GM12878 (cell line): ENCODE measurements at regions not wholly inside any gene's neighbourhood (a gene's known extent, or its start where the extent isn't known, plus 50 kb on each side); places are given as distances from the start of the nearest gene placed in this dataset.

Experiments used
- ATAC-seq: fragments of 200-7000 bp; cut with Tn5 transposase; 3 replicates; pipeline ENCODE4 v1.9.1; 2020; ENCODE audit warnings: mild to moderate bottlenecking, moderate library complexity
- BruUV-seq: library from RNA; stranded (reverse); fragments of 400-500 nt; replicated peaks from 2 replicates; lab custom pipeline; 2021; lab: Mats Ljungman, UMichigan
- CTCF ChIA-PET: fragments of 300-600 bp; sonication (Branson Sonifier 250); formaldehyde crosslinking; extraction: SDS; loops from one replicate; lab custom pipeline; 2021; ENCODE audit warnings: inconsistent platforms; lab: Yijun Ruan, JAX
- POLR2A ChIA-PET: fragments of 350-600 bp; formaldehyde crosslinking; extraction: SDS; loops from one replicate; lab custom pipeline; 2021; ENCODE audit warnings: inconsistent platforms; lab: Charles Lee
- RAD21 ChIA-PET: fragments of 300-600 bp; sonication (Branson Sonifier 250); formaldehyde crosslinking; loops from one replicate; lab custom pipeline; 2023; ENCODE audit warnings: antibody characterized with exemption; ENCODE audit not compliant: unreplicated experiment; lab: Charles Lee
- SMC1A ChIA-PET: fragments of 300-600 bp; sonication (Branson Sonifier 250); formaldehyde crosslinking; loops from one replicate; lab custom pipeline; 2023; ENCODE audit not compliant: unreplicated experiment, uncharacterized antibody; lab: Charles Lee
- DNase-seq: peaks from one replicate; pipeline ENCODE4 v3.0.0-alpha.2; 2011; ENCODE audit warnings: low read depth, low spot score
- FAIRE-seq: peaks from 3 replicates; lab custom pipeline; 2011; peaks lifted over from hg19 to GRCh38; lab: Jason Lieb, UNC
- H2AFZ ChIP-seq: 2 replicates; pipeline ENCODE4 v1.6.0; 2011; ENCODE audit warnings: low read depth, low read length, control low read depth; ENCODE audit not compliant: control insufficient read depth
- H3K27ac ChIP-seq: 2 replicates; pipeline ENCODE4 v1.5.1; 2011; ENCODE audit warnings: control low read depth; ENCODE audit not compliant: control insufficient read depth, insufficient read depth
- H3K27me3 ChIP-seq, 2 experiments: replicated peaks in 1 of 2; 2 replicates each; pipeline versions ENCODE4 v1.6.0 to v1.6.1; 2011; ENCODE audit warnings: low read length in 1 of 2; ENCODE audit not compliant: control insufficient read depth in 2 of 2, insufficient read depth in 2 of 2
- H3K36me3 ChIP-seq, 2 experiments: 2 replicates each; pipeline ENCODE4 v1.5.1; 2011; ENCODE audit warnings: low read length in 1 of 2; ENCODE audit not compliant: control insufficient read depth in 2 of 2, insufficient read depth in 2 of 2
- H3K4me1 ChIP-seq: 2 replicates; pipeline ENCODE4 v1.6.1; 2011; ENCODE audit warnings: mild to moderate bottlenecking, low read length, moderate library complexity, mixed read lengths; ENCODE audit not compliant: control insufficient read depth, insufficient read depth
- H3K4me2 ChIP-seq: 2 replicates; pipeline ENCODE4 v1.6.0; 2011; ENCODE audit warnings: control low read depth; ENCODE audit not compliant: control insufficient read depth, insufficient read depth
- H3K4me3 ChIP-seq: fragments of 200-600 bp; sonication (generic); 2 replicates; pipeline ENCODE4 v1.5.1; 2016
- H3K79me2 ChIP-seq: 2 replicates; pipeline ENCODE4 v1.6.0; 2011; ENCODE audit warnings: low read length; ENCODE audit not compliant: control insufficient read depth, insufficient read depth
- H3K9ac ChIP-seq: 2 replicates; pipeline ENCODE4 v1.8.0; 2011; ENCODE audit warnings: low read length, control low read depth, mixed read lengths; ENCODE audit not compliant: control insufficient read depth, insufficient read depth
- H3K9me3 ChIP-seq: replicated peaks from 3 replicates; pipeline ENCODE4 v1.5.1; 2011; ENCODE audit warnings: mild to moderate bottlenecking, low read length; ENCODE audit not compliant: control insufficient read depth, insufficient read depth
- H4K20me1 ChIP-seq: 2 replicates; pipeline ENCODE4 v1.6.0; 2011; ENCODE audit not compliant: control insufficient read depth, insufficient read depth
- BMI1 ChIP-seq: fragments of 450-650 bp; IDR thresholded peaks from 2 replicates; pipeline ENCODE4 v1.6.1; 2016; ENCODE audit warnings: mild to moderate bottlenecking, moderate library complexity, borderline replicate concordance
- CEBPB ChIP-seq, 2 experiments: fragments of 150-350 bp in 1 of 2; IDR thresholded peaks; 2 replicates each; pipeline ENCODE4 v1.6.1; 2012 to 2014; ENCODE audit warnings: low read depth in 2 of 2, low read length in 2 of 2, borderline replicate concordance in 1 of 2, inconsistent platforms in 1 of 2
- FOS ChIP-seq: IDR thresholded peaks from 3 replicates; pipeline ENCODE4 v1.6.1; 2011; ENCODE audit warnings: borderline replicate concordance; ENCODE audit not compliant: insufficient read length; ENCODE audit errors: extremely low read depth
- FOXM1 ChIP-seq: IDR thresholded peaks from 2 replicates; pipeline ENCODE4 v1.6.1; 2012; ENCODE audit warnings: low read depth, mild to moderate bottlenecking, inconsistent platforms, low read length, moderate library complexity
- POLR2AphosphoS5 ChIP-seq: IDR thresholded peaks from 2 replicates; pipeline ENCODE4 v1.6.1; 2011; ENCODE audit warnings: mild to moderate bottlenecking, low read length, inconsistent platforms
- RBBP5 ChIP-seq: fragments of 200-600 bp; sonication (generic); conservative IDR thresholded peaks from 2 replicates; pipeline ENCODE4 v1.6.1; 2016
- RELA ChIP-seq: fragments of 450-650 bp; IDR thresholded peaks from 2 replicates; pipeline ENCODE4 v1.8.0; 2014; ENCODE audit warnings: borderline replicate concordance; ENCODE audit not compliant: partially characterized antibody
- SMC3 ChIP-seq: IDR thresholded peaks from 2 replicates; pipeline ENCODE4 v1.6.1; 2011; ENCODE audit warnings: low read length, improper control_type of control experiment, borderline replicate concordance
- ZNF207 ChIP-seq: fragments of 450-650 bp; IDR thresholded peaks from 2 replicates; pipeline ENCODE4 v1.6.1; 2014; ENCODE audit warnings: antibody characterized with exemption, mild to moderate bottlenecking, borderline replicate concordance
- WGBS: methylation state at CpG from one replicate; pipeline ENCODE4 v1.1.6; 2016; ENCODE audit warnings: low lambda C conversion rate; ENCODE audit not compliant: insufficient replicate concordance, insufficient coverage; ENCODE audit errors: missing lambda C conversion rate; 5-methylcytosine and 5-hydroxymethylcytosine counted together
- in situ Hi-C: fragments of 300-500 bp; cut with MboI; formaldehyde crosslinking; loops from 9 replicates; pipeline ENCODE4 v1.14.3; 2018; ENCODE audit warnings: mixed read lengths
- intact Hi-C: fragments of 100-400 bp; cut with micrococcal nuclease; formaldehyde crosslinking; loops from one replicate; pipeline ENCODE4 v1.14.2; 2022; ENCODE audit not compliant: unreplicated experiment
- TF ChIP-seq, protein P1 (sequence below): fragments of 450-650 bp; IDR thresholded peaks from 2 replicates; pipeline ENCODE4 v1.6.1; 2017; ENCODE audit warnings: mild to moderate bottlenecking, moderate library complexity
- TF ChIP-seq, protein P2 (sequence below): IDR thresholded peaks from 2 replicates; pipeline ENCODE4 v1.6.1; 2012; ENCODE audit warnings: low read depth, low read length, improper control_type of control experiment

DNA sequence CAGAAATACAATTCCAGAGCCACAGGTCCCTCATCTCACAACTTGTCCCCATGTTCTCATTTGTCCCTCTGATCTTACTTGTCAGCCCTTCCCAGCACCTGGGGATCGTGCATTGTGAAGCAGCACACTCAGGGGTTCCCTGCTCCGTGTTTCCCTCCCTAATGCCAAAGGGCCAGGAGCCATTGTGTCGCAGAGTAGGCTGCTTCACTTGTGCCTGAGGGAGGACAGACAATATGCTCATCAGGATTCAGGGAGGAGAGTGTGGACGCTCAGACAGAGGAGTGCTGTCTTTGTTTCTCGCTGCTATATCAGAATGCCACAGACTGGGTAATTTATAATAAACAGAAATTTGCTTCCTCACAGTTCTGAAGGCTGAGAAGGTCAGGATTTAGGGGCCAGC, 315.3 kb downstream of the TRIML1 start:
- TF ChIP-seq POLR2AphosphoS5 (no peak), RBBP5 (no peak)
- H3K9ac ChIP-seq: no peak overlapping the region
- H2AFZ ChIP-seq: no peak overlapping the region
- SMC1A ChIA-PET: no interaction called here
- RAD21 ChIA-PET: no interaction called here
- H3K27me3 ChIP-seq: no peaks in the 10 kb centered on the region
- POLR2A ChIA-PET: no interaction called here
- H4K20me1 ChIP-seq: no peaks in the 10 kb centered on the region
- H3K36me3 ChIP-seq: no peaks in the 10 kb centered on the region
- 11% methylated on average over 5 of the region's 5 CpGs for WGBS
- no peaks in the 10 kb centered on the region for H3K9me3 ChIP-seq
- FAIRE-seq: no peak
- H3K4me1 ChIP-seq: no peaks in the 10 kb centered on the region
- in situ Hi-C loops: no loop called here
- intact Hi-C loops: no loop called here
- H3K4me3 ChIP-seq: no peak overlapping the region
- H3K4me2 ChIP-seq: no peak overlapping the region
- no TSS peak for BruUV-seq
- no peak overlapping the region for H3K27ac ChIP-seq
- no peak for DNase-seq
- no peak for ATAC-seq
- no peaks in the 10 kb centered on the region for H3K79me2 ChIP-seq
- CTCF ChIA-PET: no interaction called here

DNA sequence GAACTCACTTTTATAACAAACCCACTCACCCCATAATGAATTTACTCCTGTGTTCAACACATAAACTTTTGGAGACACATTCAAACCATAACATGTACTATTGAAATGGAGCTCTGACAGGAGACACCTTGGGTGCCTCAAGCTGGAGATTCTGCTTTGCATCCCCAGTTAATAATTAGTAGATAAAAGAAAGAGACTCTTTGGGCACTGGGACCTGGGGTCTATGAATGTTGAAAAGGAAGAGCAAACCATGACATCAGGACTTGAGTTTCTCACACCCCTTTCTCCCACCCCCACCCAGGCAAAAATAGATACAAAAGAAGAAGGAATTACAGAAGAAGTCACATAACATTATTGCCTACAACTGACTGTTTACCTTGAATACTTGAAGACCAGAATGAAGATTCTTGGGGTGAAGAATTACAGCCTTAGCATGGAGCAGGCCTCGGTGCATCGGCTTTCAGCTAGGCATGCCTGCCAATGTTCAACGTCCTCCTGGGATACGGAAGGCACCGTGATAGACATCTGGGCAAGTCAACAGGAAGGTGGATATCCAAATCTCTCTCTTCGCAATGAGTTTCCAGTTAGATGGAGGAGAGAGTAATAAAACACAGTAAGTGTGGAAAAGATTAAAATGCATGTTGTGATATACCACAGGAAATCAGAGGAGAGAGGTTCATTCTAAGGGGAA, 316.0 kb downstream of the TRIML1 start:
- intact Hi-C loops (no loop called here), in situ Hi-C loops (no loop called here)
- H3K9me3 ChIP-seq: no peaks in the 10 kb centered on the region
- ChIA-PET RAD21 (no interaction called here), SMC1A (no interaction called here), POLR2A (no interaction called here), CTCF (no interaction called here)
- FAIRE-seq: no peak
- no peaks in the 10 kb centered on the region for H3K36me3 ChIP-seq
- no peaks in the 10 kb centered on the region for H3K79me2 ChIP-seq
- H3K27ac ChIP-seq: no peak overlapping the region
- no peak for ATAC-seq
- H4K20me1 ChIP-seq: no peaks in the 10 kb centered on the region
- 49% methylated on average over 6 of the region's 6 CpGs for WGBS
- DNase-seq: no peak
- no peaks in the 10 kb centered on the region for H3K4me1 ChIP-seq
- H3K9ac ChIP-seq: no peak overlapping the region
- no peaks in the 10 kb centered on the region for H3K27me3 ChIP-seq
- H3K4me3 ChIP-seq: no peak overlapping the region
- no peak for TF ChIP-seq FOS
- TF ChIP-seq RELA: no peak
- no peak for TF ChIP-seq ZNF207
- no peak for TF ChIP-seq CEBPB (IDR thresholded peaks at IDR 0.05; ENCODE audit: borderline replicate concordance in 1 of 2, low read depth in 2 of 2, low read length in 2 of 2)
- TF ChIP-seq FOXM1: no peak
- TF ChIP-seq, protein P1, sequence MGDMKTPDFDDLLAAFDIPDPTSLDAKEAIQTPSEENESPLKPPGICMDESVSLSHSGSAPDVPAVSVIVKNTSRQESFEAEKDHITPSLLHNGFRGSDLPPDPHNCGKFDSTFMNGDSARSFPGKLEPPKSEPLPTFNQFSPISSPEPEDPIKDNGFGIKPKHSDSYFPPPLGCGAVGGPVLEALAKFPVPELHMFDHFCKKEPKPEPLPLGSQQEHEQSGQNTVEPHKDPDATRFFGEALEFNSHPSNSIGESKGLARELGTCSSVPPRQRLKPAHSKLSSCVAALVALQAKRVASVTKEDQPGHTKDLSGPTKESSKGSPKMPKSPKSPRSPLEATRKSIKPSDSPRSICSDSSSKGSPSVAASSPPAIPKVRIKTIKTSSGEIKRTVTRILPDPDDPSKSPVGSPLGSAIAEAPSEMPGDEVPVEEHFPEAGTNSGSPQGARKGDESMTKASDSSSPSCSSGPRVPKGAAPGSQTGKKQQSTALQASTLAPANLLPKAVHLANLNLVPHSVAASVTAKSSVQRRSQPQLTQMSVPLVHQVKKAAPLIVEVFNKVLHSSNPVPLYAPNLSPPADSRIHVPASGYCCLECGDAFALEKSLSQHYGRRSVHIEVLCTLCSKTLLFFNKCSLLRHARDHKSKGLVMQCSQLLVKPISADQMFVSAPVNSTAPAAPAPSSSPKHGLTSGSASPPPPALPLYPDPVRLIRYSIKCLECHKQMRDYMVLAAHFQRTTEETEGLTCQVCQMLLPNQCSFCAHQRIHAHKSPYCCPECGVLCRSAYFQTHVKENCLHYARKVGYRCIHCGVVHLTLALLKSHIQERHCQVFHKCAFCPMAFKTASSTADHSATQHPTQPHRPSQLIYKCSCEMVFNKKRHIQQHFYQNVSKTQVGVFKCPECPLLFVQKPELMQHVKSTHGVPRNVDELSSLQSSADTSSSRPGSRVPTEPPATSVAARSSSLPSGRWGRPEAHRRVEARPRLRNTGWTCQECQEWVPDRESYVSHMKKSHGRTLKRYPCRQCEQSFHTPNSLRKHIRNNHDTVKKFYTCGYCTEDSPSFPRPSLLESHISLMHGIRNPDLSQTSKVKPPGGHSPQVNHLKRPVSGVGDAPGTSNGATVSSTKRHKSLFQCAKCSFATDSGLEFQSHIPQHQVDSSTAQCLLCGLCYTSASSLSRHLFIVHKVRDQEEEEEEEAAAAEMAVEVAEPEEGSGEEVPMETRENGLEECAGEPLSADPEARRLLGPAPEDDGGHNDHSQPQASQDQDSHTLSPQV: no peak
- TF ChIP-seq, protein P2, sequence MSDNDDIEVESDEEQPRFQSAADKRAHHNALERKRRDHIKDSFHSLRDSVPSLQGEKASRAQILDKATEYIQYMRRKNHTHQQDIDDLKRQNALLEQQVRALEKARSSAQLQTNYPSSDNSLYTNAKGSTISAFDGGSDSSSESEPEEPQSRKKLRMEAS: no peak
- TF ChIP-seq BMI1: no peak
- no peak for TF ChIP-seq SMC3
- no peak overlapping the region for H2AFZ ChIP-seq
- H3K4me2 ChIP-seq: no peak overlapping the region
- BruUV-seq: no TSS peak
